ENCODE measurements at regions not wholly inside any gene's neighbourhood (a gene's known extent, or its start where the extent isn't known, plus 50 kb on each side); places are given as distances from the start of the nearest gene placed in this dataset.

- TF ChIP-seq EZH2phosphoT487 (IDR thresholded peaks at IDR 0.05; ENCODE audit: low read depth, severe bottlenecking, unreplicated experiment) (no peak), CTCF (IDR thresholded peaks at IDR 0.05; ENCODE audit: poor library complexity) (no peak)
Measured at GRCh38 chr5:8561854-8562253, 692.9 kb downstream of the MTRR start.
